Progenitor cell of endocrine pancreas (in vitro differentiated cells): ENCODE measurements at regions not wholly inside any gene's neighbourhood (a gene's known extent, or its start where the extent isn't known, plus 50 kb on each side); places are given as distances from the start of the nearest gene placed in this dataset.

Experiments
- DNase-seq: peaks from one replicate; pipeline ENCODE4 v3.0.0; 2021; ENCODE audit warnings: low spot score; ENCODE audit not compliant: unreplicated experiment
- H3K27ac Mint-ChIP-seq: 2 replicates; pipeline ENCODE4 v1.8.0; 2021; ENCODE audit warnings: mild to moderate bottlenecking, moderate library complexity, mixed read lengths
- H3K27me3 Mint-ChIP-seq: 2 replicates; pipeline ENCODE4 v1.8.0; 2021; ENCODE audit warnings: mixed read lengths
- H3K36me3 Mint-ChIP-seq: 2 replicates; pipeline ENCODE4 v1.8.0; 2022; ENCODE audit warnings: mixed read lengths; ENCODE audit not compliant: insufficient read depth
- H3K4me1 Mint-ChIP-seq: 2 replicates; pipeline ENCODE4 v1.8.0; 2021; ENCODE audit warnings: low read depth, mixed read lengths
- H3K4me3 Mint-ChIP-seq: 2 replicates; pipeline ENCODE4 v1.8.0; 2021; ENCODE audit warnings: low read depth, mild to moderate bottlenecking, moderate library complexity, mixed read lengths
- H3K9me3 Mint-ChIP-seq: 2 replicates; pipeline ENCODE4 v1.8.0; 2021; ENCODE audit warnings: low read depth, mixed read lengths
- CTCF ChIP-seq: fragments of 200-600 bp; sonication (generic); IDR thresholded peaks from one replicate; pipeline ENCODE4 v1.5.0; 2021; ENCODE audit warnings: antibody characterized with exemption, mild to moderate bottlenecking; ENCODE audit not compliant: unreplicated experiment

GRCh38 chr3:72181251-72181650 lies 396.3 kb upstream of the PROK2 start:
- no peak for DNase-seq
- Mint-ChIP-seq H3K27me3 (peaks cover 7% of the 10 kb centered on the region), H3K36me3 (no peaks in the 10 kb centered on the region), H3K4me3 (no peak overlapping the region), H3K27ac (no peak overlapping the region), H3K9me3 (no peaks in the 10 kb centered on the region), H3K4me1 (peaks cover 2% of the 10 kb centered on the region)
- no peak for TF ChIP-seq CTCF

GRCh38 chr3:72180405-72180804 lies 395.5 kb upstream of the PROK2 start:
- H3K4me3 Mint-ChIP-seq: no peak overlapping the region
- no peak for DNase-seq
- TF ChIP-seq CTCF: no peak
- H3K4me1 Mint-ChIP-seq: peaks cover 2% of the 10 kb centered on the region
- peaks cover 11% of the 10 kb centered on the region for H3K27me3 Mint-ChIP-seq
- H3K36me3 Mint-ChIP-seq: no peaks in the 10 kb centered on the region
- no peaks in the 10 kb centered on the region for H3K9me3 Mint-ChIP-seq
- no peak overlapping the region for H3K27ac Mint-ChIP-seq

DNA sequence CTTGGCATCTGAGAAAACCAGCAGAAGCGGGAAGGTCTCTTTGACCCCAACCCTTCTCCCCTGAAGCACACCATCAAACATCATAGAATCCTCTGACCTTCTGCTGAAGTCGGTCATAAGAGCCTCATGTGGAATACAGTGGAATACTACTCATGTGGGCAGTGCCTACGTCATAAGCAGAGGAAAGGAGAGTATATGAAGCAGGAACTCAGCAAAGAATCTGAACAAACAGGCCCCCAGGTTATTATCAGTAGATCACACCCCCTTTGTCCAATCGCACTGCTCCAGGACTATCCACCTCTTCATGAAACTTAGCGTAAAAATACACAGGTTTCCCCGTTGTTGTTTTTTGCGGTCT lies 394.1 kb upstream of the PROK2 start:
- Mint-ChIP-seq H3K27me3 (peaks cover 13% of the 10 kb centered on the region), H3K36me3 (no peaks in the 10 kb centered on the region), H3K27ac (no peak overlapping the region), H3K9me3 (no peaks in the 10 kb centered on the region), H3K4me3 (no peak overlapping the region), H3K4me1 (peaks cover 2% of the 10 kb centered on the region)
- no peak for TF ChIP-seq CTCF
- no peak for DNase-seq

GRCh38 chr3:72178463-72179106 lies 393.6 kb upstream of the PROK2 start:
- no peaks in the 10 kb centered on the region for H3K36me3 Mint-ChIP-seq
- no peak overlapping the region for H3K4me3 Mint-ChIP-seq
- peaks cover 16% of the 10 kb centered on the region for H3K27me3 Mint-ChIP-seq
- no peak overlapping the region for H3K27ac Mint-ChIP-seq
- no peak for DNase-seq
- peaks cover 2% of the 10 kb centered on the region for H3K4me1 Mint-ChIP-seq
- TF ChIP-seq CTCF: no peak
- H3K9me3 Mint-ChIP-seq: no peaks in the 10 kb centered on the region

DNA sequence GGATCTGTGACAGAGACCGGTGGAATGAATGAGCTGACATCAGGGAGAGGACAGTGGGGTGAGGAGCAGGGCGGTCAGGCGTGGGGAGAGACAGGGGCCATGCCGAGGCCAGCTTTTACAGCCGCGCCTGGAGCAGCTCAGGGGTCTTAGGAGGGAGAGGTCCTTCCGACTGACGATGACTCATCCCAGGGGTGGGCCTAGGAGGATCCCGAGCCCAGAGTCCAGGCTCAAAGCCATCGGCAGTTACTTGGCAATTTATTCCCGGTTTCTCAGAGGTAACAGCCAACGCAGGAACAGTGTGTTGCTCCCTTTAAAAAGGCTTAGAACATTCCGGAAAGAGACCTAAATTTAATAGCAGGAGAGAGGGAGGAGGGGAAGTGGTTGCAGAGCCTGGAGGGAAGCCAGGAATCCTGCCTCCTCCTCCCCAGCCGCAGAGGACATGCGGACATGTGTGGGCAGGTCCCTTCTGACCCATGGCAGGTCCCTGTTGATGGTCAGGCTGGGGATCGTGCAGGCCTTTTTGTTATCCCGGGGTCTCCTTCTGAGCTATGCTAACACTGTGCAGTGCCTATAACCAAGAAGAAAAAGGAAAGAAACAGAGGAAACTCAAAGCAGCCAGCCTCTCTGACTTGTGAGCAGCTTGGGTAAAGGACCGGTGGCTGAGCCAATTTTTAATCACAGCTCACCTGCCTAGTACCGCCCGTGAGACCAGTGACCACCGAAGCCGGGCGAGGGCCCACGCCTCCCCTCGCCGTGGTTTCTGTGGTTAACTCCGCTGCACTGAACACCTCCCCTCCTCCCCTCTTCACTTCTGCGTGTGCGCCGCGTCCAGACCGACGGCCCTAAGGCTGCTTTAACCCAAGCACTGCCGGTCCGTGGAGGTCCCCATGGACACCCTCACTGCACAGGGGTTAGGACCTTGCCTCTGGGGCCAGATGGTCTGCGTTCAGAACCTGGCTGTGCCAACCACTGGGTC lies 392.4 kb upstream of the PROK2 start:
- TF ChIP-seq CTCF: no peak

More for the DNA sequence above, 392.4 kb upstream of the PROK2 start:
- DNase-seq: no peak
- Mint-ChIP-seq H3K4me3 (no peak overlapping the region), H3K36me3 (no peaks in the 10 kb centered on the region), H3K4me1 (peaks cover 2% of the 10 kb centered on the region), H3K9me3 (no peaks in the 10 kb centered on the region), H3K27ac (no peak overlapping the region), H3K27me3 (peaks cover 16% of the 10 kb centered on the region)
